Fibroblast of skin of left quadriceps (primary cell): ENCODE measurements at regions not wholly inside any gene's neighbourhood (a gene's known extent, or its start where the extent isn't known, plus 50 kb on each side); places are given as distances from the start of the nearest gene placed in this dataset.

ENCODE experiments used
- DNase-seq, 2 experiments: peaks; one replicate each; pipeline ENCODE4 v3.0.0-alpha.2; 2013; ENCODE audit warnings: low read depth in 2 of 2

DNA sequence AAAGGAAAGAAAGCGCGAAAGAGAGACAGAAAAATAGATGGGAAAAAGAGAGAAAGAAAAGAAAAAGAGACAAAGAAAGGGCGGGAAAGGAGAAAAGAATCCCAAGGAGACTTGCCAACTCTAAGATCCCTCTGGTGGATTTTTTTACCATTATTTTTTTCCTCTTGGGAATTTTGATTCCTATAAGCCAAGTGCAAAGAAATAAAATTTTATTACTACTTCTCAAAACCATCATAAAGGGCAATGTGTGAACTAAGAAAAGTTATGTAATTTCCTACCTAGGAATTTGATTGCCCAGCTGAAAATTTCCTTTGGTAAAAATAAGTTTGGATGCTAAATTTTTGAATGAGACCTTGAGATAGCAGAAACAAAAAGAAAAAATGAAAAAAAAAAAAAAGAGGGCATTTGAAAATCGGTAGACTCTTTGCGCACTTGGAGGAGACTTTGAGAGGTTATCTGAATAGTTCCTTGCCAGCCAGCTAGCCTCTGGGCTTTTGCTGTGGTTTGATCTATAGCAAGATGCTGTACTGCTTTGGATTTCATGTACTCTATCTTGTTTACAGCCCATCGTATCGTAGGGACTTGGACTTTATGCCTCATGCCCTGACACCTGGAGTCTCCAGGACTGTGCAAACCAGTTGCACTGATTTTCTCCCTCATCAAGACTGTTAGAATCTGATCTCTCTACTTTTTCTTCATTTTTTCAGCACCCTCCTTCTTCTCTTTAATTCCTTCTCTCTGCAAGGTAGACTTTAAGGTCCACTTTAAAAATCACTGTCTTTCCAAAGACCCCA is 535.4 kb upstream of the MKI67 start:
- no peak for DNase-seq

DNA sequence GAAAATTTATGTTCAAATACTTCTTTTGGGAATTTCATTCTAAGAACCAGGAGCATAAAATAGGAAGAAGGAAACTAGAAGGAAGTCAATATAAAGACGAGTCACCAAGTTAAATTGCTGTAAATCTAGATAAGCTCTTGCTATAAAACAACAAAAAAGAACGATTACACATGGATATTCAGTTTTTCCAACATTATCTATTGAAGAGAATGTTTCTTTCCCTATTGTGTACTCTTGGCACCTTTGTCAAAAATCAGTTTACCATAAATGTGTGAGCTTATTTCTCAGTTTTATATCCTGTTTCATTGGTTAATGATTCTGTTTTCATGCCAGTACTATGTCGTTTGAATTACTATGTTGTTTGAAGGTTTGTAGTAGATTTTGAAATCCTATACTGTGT is 536.3 kb upstream of the MKI67 start:
- no peak for DNase-seq

DNA sequence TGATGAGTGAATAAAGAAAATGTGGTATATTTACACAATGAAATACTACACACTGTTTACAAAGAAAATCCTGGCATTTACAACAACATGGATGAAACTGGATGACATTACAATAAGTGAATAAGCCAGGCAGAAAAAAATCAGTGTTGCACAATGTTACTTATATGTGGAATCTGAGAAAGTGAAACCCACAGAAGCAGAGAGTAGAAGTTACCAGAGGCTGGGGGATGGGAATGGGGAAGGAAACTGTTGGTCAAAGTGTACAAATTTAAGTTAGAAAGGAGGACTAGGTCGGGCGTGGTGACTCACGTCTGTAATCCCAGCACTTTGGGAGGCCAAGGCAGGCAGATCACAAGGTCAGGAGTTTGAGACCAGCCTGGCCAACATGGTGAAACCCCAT is 538.5 kb upstream of the MKI67 start:
- no peak for DNase-seq

DNA sequence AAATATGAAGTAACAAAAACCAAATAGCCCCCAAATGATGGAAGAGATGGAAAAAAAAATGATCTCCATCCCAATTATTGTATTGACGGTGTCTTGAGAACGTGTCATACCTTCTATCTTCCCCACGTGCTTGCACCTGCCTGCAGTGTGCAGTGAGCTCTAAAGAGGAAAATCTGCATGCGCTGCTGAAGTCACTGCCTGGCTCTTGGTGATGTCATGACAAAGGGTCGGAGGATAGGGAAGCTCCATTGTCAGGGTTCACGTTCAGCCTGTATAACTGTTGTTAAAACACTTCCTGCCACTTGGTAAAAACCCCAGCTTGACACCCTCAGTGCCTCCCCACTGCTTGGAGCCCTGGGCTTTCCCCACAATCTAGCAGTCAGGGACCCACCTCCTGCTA is 549.2 kb upstream of the MKI67 start:
- DNase-seq = no peak

DNA sequence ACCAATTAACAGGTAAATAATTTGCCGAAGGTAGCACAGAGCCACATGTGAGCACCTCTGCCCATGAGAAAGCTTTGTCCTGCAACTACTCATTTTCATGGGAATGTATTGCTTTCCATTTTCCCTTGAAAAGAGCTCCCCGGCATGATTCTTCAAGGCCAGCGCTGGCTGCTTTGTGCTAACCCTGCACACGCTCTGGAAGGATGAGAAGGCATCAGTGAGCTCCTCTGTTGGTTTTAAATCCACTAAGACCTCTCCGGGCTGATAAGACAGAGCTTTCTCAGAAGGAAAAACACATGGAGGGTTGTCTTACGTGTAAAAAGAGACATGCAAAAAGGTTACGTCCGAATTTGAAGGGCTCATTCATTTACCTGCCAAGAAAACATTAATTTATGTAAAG is 553.9 kb upstream of the MKI67 start:
- DNase-seq = no peak

DNA sequence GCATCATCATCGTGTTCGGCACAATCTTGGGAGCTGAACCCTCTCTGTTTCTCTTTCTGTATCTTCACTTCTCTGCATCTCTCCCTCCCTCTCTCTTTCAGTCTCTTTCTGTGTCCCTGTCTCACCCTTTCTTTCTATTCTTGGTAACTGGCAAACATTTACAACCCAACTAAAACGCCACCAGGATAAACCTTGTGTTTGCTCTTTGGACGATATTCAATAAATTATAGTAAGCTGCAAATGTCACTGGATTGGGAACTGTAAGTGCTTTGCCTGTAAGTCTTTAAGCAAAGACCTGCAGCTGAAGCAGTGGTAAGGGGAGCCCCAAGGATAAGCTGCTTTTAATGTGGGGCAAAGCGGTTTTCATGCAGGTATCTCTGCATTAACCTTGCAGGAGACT is 558.0 kb upstream of the MKI67 start:
- DNase-seq = no peak

DNA sequence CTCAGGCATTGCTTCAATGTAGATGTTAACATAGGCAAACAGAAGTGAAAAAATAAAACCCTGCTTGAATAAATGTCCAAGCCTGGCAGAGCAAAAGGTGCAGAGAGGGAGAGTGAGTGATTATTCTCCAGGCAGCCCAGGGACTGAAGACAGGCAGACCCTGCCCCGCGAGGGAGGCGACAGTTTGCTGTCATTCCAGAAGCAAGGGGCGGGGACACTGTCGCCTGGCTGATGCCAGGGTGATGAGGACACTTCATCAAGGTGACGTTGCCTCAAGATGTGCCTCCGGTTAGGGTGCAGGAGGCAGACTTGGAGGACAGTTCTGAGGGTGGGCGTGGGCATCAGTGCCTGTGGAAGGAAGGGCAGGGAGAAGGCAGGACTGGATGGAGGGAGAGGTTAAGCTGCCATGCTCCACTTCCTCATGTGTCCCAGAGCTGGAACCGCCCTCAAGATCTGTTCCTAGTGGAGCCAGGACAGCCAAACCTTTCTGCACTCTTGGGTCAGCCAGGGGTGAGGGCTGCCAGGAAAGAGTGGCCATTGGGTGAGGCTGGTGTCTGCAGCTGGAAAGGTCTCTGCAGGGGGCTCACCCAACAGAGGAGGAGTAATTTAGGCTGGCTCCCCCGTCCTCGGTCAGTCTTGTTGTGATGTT is 560.5 kb upstream of the MKI67 start:
- DNase-seq = no peak

DNA sequence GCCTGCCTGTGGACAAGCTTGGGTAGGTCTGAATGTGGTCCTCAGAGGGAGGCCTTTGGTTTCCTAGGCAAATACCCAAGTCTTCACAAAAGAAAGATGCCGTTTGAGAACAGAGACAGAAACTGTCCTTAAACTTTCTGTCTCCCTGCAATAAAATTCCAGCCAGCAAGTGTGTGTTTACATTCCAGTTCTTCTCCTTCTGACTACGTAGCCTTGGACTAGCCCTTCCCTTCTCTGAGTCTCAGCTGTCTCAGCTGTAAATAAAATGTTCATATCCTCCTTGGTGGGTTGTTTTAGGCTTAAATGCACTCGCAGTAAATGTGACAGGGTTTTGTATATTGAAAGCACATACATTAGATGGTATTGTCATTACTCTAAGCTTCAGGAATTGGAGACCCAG is 561.2 kb upstream of the MKI67 start:
- DNase-seq = no peak

DNA sequence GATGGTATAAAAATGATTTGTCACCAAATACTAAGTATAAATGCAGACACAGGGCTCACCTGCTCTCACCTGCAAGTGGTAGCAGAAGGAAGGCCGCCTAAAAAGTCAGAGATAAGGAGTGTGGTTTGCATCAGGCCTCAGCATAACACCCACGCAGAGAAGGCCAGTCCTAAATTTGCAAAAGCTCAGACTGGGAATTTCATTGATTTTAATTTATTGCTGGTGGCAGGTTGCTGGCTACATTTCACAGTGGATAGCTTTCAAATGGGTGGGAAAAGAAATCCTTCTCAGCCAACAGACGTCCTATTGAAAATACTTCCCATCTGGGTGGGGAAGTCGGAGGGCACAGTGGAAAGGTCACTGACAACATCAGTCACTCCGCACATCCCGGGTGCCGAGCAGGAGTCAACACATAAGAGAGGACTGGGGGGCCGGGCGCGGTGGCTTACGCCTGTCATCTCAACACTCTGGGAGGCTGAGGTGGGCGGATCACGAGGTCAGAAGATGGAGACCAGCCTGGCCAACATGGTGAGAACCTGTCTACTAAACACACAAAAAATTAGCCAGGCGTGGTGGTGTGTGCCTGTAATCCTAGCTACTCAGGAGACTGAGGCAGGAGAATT is 561.8 kb upstream of the MKI67 start:
- no peak for DNase-seq

DNA sequence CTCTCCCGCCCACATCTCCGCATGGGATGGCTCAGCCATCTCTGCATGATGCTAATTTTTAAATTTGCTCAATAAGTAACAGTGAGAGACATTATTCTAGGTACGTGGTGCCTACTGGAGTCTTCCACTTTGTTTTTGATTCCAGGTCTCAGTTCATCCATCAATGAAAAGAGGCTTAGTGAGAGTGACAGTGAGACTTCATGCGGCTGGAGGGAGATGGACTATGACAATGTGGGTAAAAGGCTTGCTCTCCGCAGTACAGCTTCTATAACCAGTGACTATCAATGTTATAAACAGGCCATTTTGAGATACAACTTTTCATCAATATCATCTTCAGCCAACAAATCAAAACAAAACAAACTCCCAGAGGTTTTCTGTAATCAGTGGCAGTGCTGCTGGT is 563.4 kb upstream of the MKI67 start:
- DNase-seq = no peak

DNA sequence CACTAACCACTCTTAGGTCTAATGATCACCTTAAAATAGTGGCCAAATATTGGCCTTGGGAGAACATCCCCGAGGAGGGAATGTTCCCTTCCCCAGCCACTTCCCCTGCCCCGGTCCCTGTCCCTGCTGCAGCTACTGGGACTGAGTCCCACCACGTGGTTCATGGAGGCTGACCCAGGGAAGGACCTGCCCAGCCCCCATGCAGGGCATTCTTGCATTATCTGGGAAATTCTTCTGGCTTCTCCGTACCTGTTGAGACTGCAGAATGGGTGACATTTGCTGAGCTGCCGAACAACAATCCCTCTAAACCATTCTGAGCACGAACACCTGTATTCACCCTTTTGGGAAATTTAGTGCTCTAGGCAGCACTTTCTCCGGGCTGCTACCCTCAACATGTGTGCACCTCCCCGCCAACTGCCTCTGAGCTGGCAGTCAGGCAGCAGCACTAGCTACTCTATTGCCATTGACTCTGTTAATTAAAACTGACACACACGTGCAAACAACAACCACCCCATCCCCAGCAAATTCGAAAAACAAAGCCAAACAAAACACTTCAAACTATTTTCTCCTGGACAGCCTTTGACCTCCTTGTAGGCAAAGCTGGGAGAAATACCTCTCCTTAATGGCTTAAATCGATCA is 567.4 kb upstream of the MKI67 start:
- DNase-seq = no peak

DNA sequence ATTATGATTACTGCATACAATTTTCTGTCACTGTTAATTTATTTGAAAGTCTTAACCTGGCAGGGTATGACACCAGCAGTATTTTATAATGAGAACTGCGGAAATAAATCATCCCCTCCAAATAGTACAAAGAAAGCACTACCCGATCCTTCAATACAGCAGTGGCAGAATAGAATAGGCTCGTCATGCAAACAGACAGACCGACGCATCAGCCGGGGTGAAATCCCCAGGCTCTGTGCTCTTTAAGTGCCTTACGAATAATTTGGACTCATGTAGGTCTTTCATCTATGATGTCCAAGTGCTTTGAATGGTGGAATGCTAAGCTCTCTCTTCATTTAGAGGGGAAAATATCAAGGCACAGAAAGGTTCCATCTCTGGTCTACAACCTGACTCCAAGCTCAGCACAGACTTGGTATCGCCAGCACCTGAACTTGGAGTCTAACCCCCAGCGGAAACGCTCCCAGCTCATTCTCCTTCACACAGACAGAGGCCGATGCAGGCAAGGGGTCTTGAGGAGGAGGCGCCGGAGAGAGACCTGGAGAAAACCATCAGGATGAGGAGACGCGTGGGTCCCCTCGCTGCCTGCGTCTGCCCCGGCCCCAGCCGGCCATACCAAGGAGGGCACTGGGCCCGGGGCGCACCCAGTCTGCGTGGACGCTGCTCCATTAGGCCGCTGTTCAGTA is 568.1 kb upstream of the MKI67 start:
- no peak for DNase-seq

DNA sequence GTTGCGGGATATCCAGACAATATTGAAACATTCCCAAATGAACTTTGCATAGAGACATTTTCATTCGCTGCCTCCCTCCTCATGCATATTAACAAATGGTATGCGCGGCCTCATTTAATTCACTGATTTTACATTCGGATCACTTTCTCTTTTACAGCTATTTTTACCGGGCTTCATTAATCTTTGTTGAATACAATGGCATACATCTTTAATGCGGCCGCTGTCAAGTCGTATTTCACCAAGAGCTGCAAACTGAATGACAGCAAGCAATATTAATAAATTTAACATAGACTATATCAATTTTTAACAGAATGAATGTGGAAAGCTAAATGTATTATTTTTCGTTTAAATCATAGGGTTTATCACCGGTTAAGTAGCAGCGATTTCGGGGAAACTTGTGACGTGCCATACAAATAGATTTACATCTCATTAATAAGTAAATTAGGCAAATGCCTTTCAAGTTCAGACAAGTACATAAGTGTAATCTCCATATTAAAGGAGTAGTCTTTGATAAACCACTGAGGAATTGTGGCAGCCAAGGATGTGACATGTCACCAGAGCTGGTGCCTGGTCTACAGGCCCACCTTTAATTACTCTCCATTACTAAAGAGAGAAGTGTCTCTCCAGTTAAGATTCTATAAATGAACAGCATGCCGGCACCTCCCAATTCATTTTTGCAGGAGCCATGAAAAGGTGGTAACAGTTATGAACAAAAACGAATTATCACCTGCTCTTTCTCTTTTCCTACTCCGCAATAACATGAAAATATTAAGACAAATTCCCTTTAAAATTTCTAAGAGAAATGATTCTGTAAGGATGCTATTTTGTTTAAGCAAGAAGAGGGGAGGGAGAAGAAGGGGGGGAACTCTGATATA is 568.9 kb upstream of the MKI67 start:
- no peak for DNase-seq

DNA sequence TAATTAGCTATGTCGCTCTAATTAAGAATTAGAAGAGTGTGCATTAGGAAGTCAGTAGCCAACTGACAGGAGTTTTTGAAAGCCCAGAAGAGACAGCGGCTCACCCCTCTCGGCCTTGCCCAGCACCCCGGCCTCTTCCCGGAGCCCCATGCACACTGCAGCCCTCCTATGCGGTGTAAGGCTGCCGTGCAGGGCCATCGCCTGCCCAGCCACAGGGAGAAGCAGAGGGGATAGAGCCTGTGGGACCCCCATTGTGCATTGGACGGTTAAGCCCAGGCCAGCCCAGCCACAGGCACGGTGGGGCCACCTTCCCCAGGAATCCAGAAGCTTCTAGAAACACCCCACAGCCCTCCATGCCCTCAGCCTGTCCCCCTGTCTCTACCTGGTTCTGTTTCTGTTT is 569.7 kb upstream of the MKI67 start:
- no peak for DNase-seq

DNA sequence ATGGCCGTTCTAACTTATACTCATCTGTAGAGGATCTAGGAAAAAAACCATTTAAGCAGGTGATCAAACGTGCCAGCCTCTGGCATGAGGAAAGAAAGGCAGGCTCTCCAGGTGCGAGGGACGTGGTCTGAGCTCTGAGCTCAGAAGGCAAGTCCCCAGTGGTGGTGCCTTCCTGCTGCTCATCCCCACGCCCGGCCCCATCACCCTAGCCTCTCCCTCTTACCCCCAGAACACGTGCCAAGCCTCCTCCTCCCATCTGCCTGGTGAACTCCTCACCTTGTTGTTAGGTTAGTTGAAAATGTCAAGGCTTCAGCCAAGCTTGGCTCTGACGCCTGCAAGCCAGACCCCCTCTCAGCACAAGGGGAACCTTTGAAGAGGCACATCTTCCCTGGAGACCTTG is 571.2 kb upstream of the MKI67 start:
- DNase-seq = no peak

DNA sequence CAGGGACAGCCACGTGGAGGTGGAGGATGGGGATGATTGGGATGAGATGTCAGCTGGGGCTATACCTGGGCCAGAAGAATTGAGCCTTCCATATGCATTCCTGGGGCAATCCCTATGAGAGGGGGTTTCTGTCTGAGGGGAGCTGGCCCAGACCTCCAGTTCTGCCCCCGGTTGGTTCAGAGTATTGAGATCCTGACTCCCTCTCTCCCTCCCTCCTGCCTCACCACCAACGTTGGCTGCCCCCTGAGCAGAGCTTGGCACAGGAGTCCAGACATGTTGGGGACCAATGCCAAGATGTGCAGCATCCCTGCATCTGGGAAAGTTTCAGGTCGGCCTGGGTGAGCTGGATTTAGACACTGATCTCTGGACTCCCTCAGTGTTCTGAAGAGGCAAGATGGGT is 575.2 kb upstream of the MKI67 start:
- no peak for DNase-seq

DNA sequence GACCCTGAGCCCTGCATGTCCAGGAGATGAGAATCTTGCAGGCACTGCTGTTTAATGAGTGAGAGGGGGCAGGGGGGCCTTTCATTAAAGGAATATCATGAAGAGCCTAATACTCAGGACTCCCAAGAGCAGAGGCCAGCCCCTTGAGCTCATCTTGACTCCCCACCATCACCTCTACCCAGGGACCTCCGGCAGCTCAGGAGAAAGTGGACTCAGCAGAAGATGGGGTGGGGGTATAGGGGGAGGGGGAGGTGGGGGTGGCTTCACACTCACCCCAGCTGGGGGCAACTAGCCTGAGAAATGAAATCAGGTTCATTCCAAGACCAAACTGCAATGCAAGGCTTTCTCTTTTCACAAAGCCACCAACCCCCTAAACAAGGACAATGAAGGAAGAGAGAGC is 575.6 kb upstream of the MKI67 start:
- DNase-seq = no peak

DNA sequence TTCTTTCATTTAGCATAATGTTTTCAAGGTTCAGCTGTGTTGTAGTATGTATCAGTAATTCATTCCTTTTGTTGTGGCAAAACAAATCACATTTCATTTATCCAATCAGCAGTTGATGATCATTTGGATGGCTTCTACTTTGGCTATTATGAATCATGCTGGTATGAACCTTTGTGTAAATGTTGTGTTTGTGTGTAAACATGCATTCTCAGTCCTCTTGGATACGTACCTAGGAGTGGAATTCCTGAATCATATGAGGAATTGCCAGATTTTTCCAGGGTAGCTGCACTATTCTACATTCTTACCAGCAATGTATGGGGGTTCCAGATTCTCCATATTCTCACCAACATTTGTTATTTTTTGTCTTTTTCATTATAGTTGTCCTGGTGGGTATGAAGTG is 578.5 kb upstream of the MKI67 start:
- no peak for DNase-seq

DNA sequence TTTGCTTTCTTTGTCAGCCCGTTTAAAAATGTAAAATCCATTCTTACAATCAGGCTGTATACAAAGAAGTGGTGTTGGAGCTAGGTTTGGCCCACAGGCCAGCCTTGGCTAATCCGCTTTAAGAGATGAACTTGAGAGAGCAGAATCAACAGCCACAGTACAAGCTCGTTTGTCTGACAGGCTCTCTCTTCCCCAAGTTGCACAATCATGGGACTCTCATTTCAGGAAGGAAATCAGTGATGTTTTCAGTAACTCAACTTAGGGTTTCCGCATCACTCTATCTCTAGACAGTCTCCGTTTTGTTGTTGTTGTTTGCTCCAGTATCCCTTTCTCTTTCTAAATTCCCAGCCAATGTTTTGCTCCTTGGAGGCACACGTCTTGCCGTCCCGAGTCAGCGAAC is 582.0 kb upstream of the MKI67 start:
- DNase-seq = no peak

DNA sequence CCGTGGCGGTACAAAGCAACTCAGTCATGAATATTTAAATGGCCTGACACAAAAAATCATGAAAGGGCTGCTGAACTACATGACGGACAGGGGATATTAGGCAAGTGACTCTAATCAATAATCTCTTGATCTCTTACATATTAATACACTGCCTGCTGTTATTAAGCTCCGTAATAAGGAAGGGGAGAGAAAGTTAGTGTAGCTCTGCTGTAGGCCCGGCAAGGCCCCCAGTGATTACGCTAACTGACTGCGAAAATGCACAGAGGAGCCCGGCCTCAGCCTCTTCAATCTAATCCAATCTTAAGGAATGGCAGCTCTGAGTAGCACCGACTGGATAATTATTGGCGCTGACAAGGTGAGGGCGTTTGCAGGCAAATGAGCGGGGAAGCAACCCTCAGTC is 583.5 kb upstream of the MKI67 start:
- DNase-seq = no peak

DNA sequence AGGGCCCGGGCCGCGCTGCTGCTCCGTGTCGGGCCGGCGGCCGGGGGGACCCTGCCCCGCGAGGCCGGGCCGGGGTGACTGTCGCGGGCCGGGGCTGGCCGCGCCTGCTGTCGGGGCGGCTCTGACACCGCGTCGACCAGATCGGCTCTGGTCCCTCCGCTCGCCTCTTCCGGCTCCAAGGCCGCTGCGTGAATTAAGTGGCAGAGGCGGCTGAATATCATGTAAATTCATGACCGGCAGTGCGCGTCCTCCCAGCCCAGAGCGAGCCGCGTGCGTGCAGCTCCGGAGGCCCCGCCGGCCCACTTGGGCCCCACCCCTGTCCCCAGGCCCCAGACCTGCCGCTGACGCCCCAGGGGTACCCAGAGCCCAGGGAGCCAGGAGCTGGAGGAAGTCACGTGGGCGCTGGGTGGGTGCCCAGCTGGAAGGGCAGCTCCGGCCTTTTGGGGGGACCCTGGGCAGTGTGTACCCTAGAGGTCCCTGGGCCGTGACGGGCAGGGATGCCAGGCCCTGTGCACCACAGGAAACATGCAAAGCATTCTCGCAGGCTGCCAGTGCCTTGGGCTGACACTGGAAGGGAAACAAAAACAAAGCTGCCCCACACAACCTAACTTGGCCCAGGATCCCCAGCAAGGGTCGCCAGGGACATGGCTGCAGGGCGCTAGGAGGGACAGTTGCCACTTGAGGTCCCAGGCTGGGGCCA is 584.0 kb upstream of the MKI67 start:
- no peak for DNase-seq
